ENCODE measurements at regions not wholly inside any gene's neighbourhood (a gene's known extent, or its start where the extent isn't known, plus 50 kb on each side); places are given as distances from the start of the nearest gene placed in this dataset.

- TF ChIP-seq POLR2AphosphoS5 (IDR thresholded peaks at IDR 0.05; ENCODE audit: low read depth, low read length) (no peak), POLR2A (IDR thresholded peaks at IDR 0.05; ENCODE audit: low read depth, low read length) (no peak), PAX5 (IDR thresholded peaks at IDR 0.05; ENCODE audit: insufficient read depth, low read length, severe bottlenecking) (no peak), TAF1 (IDR thresholded peaks at IDR 0.05; ENCODE audit: low read depth, low read length) (no peak), SPI1 (IDR thresholded peaks at IDR 0.05; ENCODE audit: low read depth, low read length) (no peak)
Observed at GRCh38 chr18:1463981-1464380, 559.3 kb downstream of the ADCYAP1 start.

Data from GM12891 (cell line).